Neuronal stem cell (in vitro differentiated cells): ENCODE measurements at regions not wholly inside any gene's neighbourhood (a gene's known extent, or its start where the extent isn't known, plus 50 kb on each side); places are given as distances from the start of the nearest gene placed in this dataset.
"Not testable (repeated sequence)": the region's sequence is repeated elsewhere in the genome, so short reads cannot be mapped to it uniquely, and the experiment has no call there.

ENCODE experiments used
- DNase-seq: peaks from one replicate; pipeline ENCODE4 v3.0.0-alpha.2; 2013; ENCODE audit warnings: low spot score
- H2AFZ ChIP-seq: one replicate; pipeline ENCODE4 v1.6.1; 2013; ENCODE audit warnings: mild to moderate bottlenecking, low read length, inconsistent platforms
- H2AK5ac ChIP-seq: 2 replicates; pipeline ENCODE4 v1.6.1; 2013; ENCODE audit warnings: low read depth, mild to moderate bottlenecking, inconsistent platforms, low read length, moderate library complexity, mixed read lengths
- H2BK120ac ChIP-seq: 2 replicates; pipeline ENCODE4 v1.6.1; 2013; ENCODE audit warnings: low read depth, mild to moderate bottlenecking, inconsistent platforms, low read length, moderate library complexity, mixed read lengths
- H2BK12ac ChIP-seq: one replicate; pipeline ENCODE4 v1.6.1; 2013; ENCODE audit warnings: low read length, inconsistent platforms
- H2BK15ac ChIP-seq: 2 replicates; pipeline ENCODE4 v1.6.1; 2013; ENCODE audit warnings: mild to moderate bottlenecking, low read length, inconsistent platforms, mixed read lengths
- H2BK5ac ChIP-seq: one replicate; pipeline ENCODE4 v1.6.1; 2013; ENCODE audit warnings: inconsistent platforms, mild to moderate bottlenecking, low read length, moderate library complexity
- H3K14ac ChIP-seq: one replicate; pipeline ENCODE4 v1.6.1; 2013; ENCODE audit warnings: low read length, inconsistent platforms
- H3K18ac ChIP-seq: 2 replicates; pipeline ENCODE4 v1.6.1; 2013; ENCODE audit warnings: low read length, inconsistent platforms
- H3K23ac ChIP-seq: 2 replicates; pipeline ENCODE4 v1.6.1; 2013; ENCODE audit warnings: low read depth, mild to moderate bottlenecking, mixed read lengths, low read length, inconsistent platforms; ENCODE audit not compliant: poor library complexity
- H3K27ac ChIP-seq: replicated peaks from 3 replicates; pipeline ENCODE4 v1.5.1; 2013; ENCODE audit warnings: low read length, inconsistent platforms
- H3K27me3 ChIP-seq, 3 experiments: 2 replicates each; pipeline ENCODE4 v1.6.1; 2013; ENCODE audit warnings: low read length in 3 of 3, mild to moderate bottlenecking in 2 of 3, inconsistent platforms in 1 of 3, low read depth in 1 of 3, mixed read lengths in 1 of 3, moderate library complexity in 1 of 3; ENCODE audit not compliant: control insufficient read depth in 3 of 3, insufficient read depth in 3 of 3
- H3K36me3 ChIP-seq, 2 donors: replicated peaks in 1 of 2; 2 replicates each; pipeline ENCODE4 v1.6.1; 2013; ENCODE audit warnings: low read length in 2 of 2; ENCODE audit not compliant: control insufficient read depth in 2 of 2, insufficient read depth in 2 of 2
- H3K4ac ChIP-seq: 2 replicates; pipeline ENCODE4 v1.6.1; 2013; ENCODE audit warnings: inconsistent platforms, mild to moderate bottlenecking, low read length, moderate library complexity
- H3K4me1 ChIP-seq, 2 donors: 1 replicate in 1 of 2; 2 replicates in 1 of 2; pipeline ENCODE4 v1.6.1; 2013; ENCODE audit warnings: low read length in 2 of 2, low read depth in 1 of 2; ENCODE audit not compliant: control insufficient read depth in 2 of 2, insufficient read depth in 1 of 2
- H3K4me2 ChIP-seq: one replicate; pipeline ENCODE4 v1.6.1; 2013; ENCODE audit warnings: mild to moderate bottlenecking, low read length, inconsistent platforms; ENCODE audit not compliant: insufficient read depth, poor library complexity, severe bottlenecking
- H3K4me3 ChIP-seq, 2 donors: 2 replicates each; pipeline ENCODE4 v1.5.1; 2013; ENCODE audit warnings: low read length in 2 of 2, mild to moderate bottlenecking in 2 of 2, inconsistent platforms in 1 of 2, moderate library complexity in 1 of 2
- H3K79me1 ChIP-seq: one replicate; pipeline ENCODE4 v1.6.1; 2013; ENCODE audit warnings: low read depth, mild to moderate bottlenecking, inconsistent platforms, low read length, moderate library complexity
- H3K9ac ChIP-seq: one replicate; pipeline ENCODE4 v1.6.1; 2013; ENCODE audit warnings: mild to moderate bottlenecking, low read depth, low read length, inconsistent platforms; ENCODE audit not compliant: poor library complexity
- H3K9me3 ChIP-seq, 2 donors: replicated peaks in 1 of 2; 2 replicates each; pipeline versions ENCODE3 to v1.6.1; 2013; ENCODE audit warnings: low read length in 2 of 2, mild to moderate bottlenecking in 2 of 2, inconsistent platforms in 1 of 2, low read depth in 1 of 2, mixed read lengths in 1 of 2, moderate library complexity in 1 of 2; ENCODE audit not compliant: control insufficient read depth in 2 of 2, insufficient read depth in 1 of 2
- H4K8ac ChIP-seq: one replicate; pipeline ENCODE4 v1.6.1; 2013; ENCODE audit warnings: low read depth, mild to moderate bottlenecking, inconsistent platforms, low read length, moderate library complexity
- H4K91ac ChIP-seq: one replicate; pipeline ENCODE4 v1.6.1; 2013; ENCODE audit warnings: low read length, low read depth, mild to moderate bottlenecking, inconsistent platforms; ENCODE audit not compliant: poor library complexity
- WGBS, 2 donors: extraction: QIAGEN DNeasy Blood & Tissue Kit; methylation state at CpG; one replicate each; pipeline ENCODE4 v1.1.7; 2013; ENCODE audit warnings: missing lambda C conversion rate in 2 of 2, mixed read lengths in 1 of 2; ENCODE audit not compliant: insufficient read length in 2 of 2, insufficient replicate concordance in 1 of 2; ENCODE audit errors: extremely low coverage in 2 of 2; 5-methylcytosine and 5-hydroxymethylcytosine counted together

- not testable (repeated sequence) for H3K9ac ChIP-seq, H3K4me1 ChIP-seq, H3K14ac ChIP-seq, H3K4ac ChIP-seq, H2BK120ac ChIP-seq, H3K36me3 ChIP-seq, H2BK12ac ChIP-seq, H3K27me3 ChIP-seq, H3K27ac ChIP-seq, H3K9me3 ChIP-seq, H4K8ac ChIP-seq, H3K79me1 ChIP-seq, H2AK5ac ChIP-seq, H3K18ac ChIP-seq, H2AFZ ChIP-seq, H3K4me2 ChIP-seq, H3K23ac ChIP-seq, H2BK15ac ChIP-seq, DNase-seq, H4K91ac ChIP-seq, H3K4me3 ChIP-seq, H2BK5ac ChIP-seq
- no CpG with 5 or more reads among the region's 1 CpG for WGBS, 2 donors
These were observed 1739.4 kb downstream of the PCDH9 start for GRCh38 chr13:65490725-65491124.

- Histone ChIP-seq H3K9me3 (no peaks in the 10 kb centered on the region), H2AFZ (peak overlapping the region; percentile 52), H4K91ac (no peak overlapping the region), H3K4me1 (no peaks in the 10 kb centered on the region), H3K14ac (no peak overlapping the region), H2BK15ac (no peak overlapping the region), H3K79me1 (no peaks in the 10 kb centered on the region), H3K4me2 (no peak overlapping the region), H2AK5ac (no peak overlapping the region), H3K23ac (no peak overlapping the region), H2BK5ac (no peak overlapping the region), H3K36me3 (no peaks in the 10 kb centered on the region), H3K18ac (no peak overlapping the region), H4K8ac (no peak overlapping the region), H2BK120ac (no peak overlapping the region), H3K27ac (no peak overlapping the region), H2BK12ac (no peak overlapping the region), H3K27me3 (no peaks in the 10 kb centered on the region), H3K4ac (no peak overlapping the region), H3K4me3 (no peak overlapping the region), H3K9ac (no peak overlapping the region)
- WGBS, 2 donors, result no CpG with 5 or more reads among the region's 3 CpGs
- DNase-seq, result no peak
These were observed 1741.5 kb downstream of the PCDH9 start for GRCh38 chr13:65488606-65489005.

- Histone ChIP-seq H3K9me3 (no peaks in the 10 kb centered on the region), H3K27me3 (no peaks in the 10 kb centered on the region), H2BK5ac (no peak overlapping the region), H3K36me3 (no peaks in the 10 kb centered on the region), H2BK12ac (no peak overlapping the region), H3K9ac (no peak overlapping the region), H3K18ac (no peak overlapping the region), H2AK5ac (no peak overlapping the region), H4K91ac (no peak overlapping the region), H3K27ac (no peak overlapping the region), H4K8ac (no peak overlapping the region), H2BK120ac (no peak overlapping the region), H2AFZ (no peak overlapping the region), H3K4me1 (no peaks in the 10 kb centered on the region), H3K14ac (no peak overlapping the region), H2BK15ac (no peak overlapping the region), H3K4me3 (no peak overlapping the region), H3K23ac (no peak overlapping the region), H3K4ac (no peak overlapping the region), H3K4me2 (no peak overlapping the region), H3K79me1 (no peaks in the 10 kb centered on the region)
- WGBS, 2 donors, result no CpG with 5 or more reads among the region's 2 CpGs
- DNase-seq, result no peak
These were observed 1750.4 kb downstream of the PCDH9 start for GRCh38 chr13:65479692-65480091.

GRCh38 chr13:65473196-65473595 lies 1756.9 kb downstream of the PCDH9 start:
- no CpG with 5 or more reads among the region's 1 CpG for WGBS, 2 donors

More at GRCh38 chr13:65473196-65473595, 1756.9 kb downstream of the PCDH9 start:
- Histone ChIP-seq H3K4ac (no peak overlapping the region), H3K79me1 (no peaks in the 10 kb centered on the region), H3K4me3 (no peak overlapping the region), H3K9me3 (no peaks in the 10 kb centered on the region), H3K18ac (no peak overlapping the region), H3K23ac (no peak overlapping the region), H2BK120ac (no peak overlapping the region), H3K4me1 (no peaks in the 10 kb centered on the region), H3K4me2 (no peak overlapping the region), H3K36me3 (no peaks in the 10 kb centered on the region), H2BK15ac (no peak overlapping the region), H2BK12ac (no peak overlapping the region), H3K9ac (no peak overlapping the region), H3K14ac (no peak overlapping the region), H3K27ac (no peak overlapping the region), H3K27me3 (no peaks in the 10 kb centered on the region), H4K91ac (no peak overlapping the region), H2AFZ (no peak overlapping the region), H2BK5ac (no peak overlapping the region), H2AK5ac (no peak overlapping the region), H4K8ac (no peak overlapping the region)
- DNase-seq, result no peak
